Progenitor cell of endocrine pancreas (in vitro differentiated cells): ENCODE measurements at regions not wholly inside any gene's neighbourhood (a gene's known extent, or its start where the extent isn't known, plus 50 kb on each side); places are given as distances from the start of the nearest gene placed in this dataset.

Source experiments
- DNase-seq: peaks from one replicate; pipeline ENCODE4 v3.0.0; 2021; ENCODE audit warnings: low spot score; ENCODE audit not compliant: unreplicated experiment
- H3K27ac Mint-ChIP-seq: 2 replicates; pipeline ENCODE4 v1.8.0; 2021; ENCODE audit warnings: mild to moderate bottlenecking, moderate library complexity, mixed read lengths
- H3K27me3 Mint-ChIP-seq: 2 replicates; pipeline ENCODE4 v1.8.0; 2021; ENCODE audit warnings: mixed read lengths
- H3K36me3 Mint-ChIP-seq: 2 replicates; pipeline ENCODE4 v1.8.0; 2022; ENCODE audit warnings: mixed read lengths; ENCODE audit not compliant: insufficient read depth
- H3K4me1 Mint-ChIP-seq: 2 replicates; pipeline ENCODE4 v1.8.0; 2021; ENCODE audit warnings: low read depth, mixed read lengths
- H3K4me3 Mint-ChIP-seq: 2 replicates; pipeline ENCODE4 v1.8.0; 2021; ENCODE audit warnings: low read depth, mild to moderate bottlenecking, moderate library complexity, mixed read lengths
- H3K9me3 Mint-ChIP-seq: 2 replicates; pipeline ENCODE4 v1.8.0; 2021; ENCODE audit warnings: low read depth, mixed read lengths
- CTCF ChIP-seq: fragments of 200-600 bp; sonication (generic); IDR thresholded peaks from one replicate; pipeline ENCODE4 v1.5.0; 2021; ENCODE audit warnings: antibody characterized with exemption, mild to moderate bottlenecking; ENCODE audit not compliant: unreplicated experiment

GRCh38 chr15:100768501-100768931, 111.1 kb upstream of the ALDH1A3 start:
- H3K9me3 Mint-ChIP-seq: no peaks in the 10 kb centered on the region
- H3K27me3 Mint-ChIP-seq: peaks cover 23% of the 10 kb centered on the region
- no peak for TF ChIP-seq CTCF
- peaks cover 2% of the 10 kb centered on the region for H3K36me3 Mint-ChIP-seq
- DNase-seq: no peak
- peaks cover 9% of the 10 kb centered on the region for H3K4me1 Mint-ChIP-seq
- no peak overlapping the region for H3K4me3 Mint-ChIP-seq
- H3K27ac Mint-ChIP-seq: no peak overlapping the region

GRCh38 chr15:100769043-100769974, 110.3 kb upstream of the ALDH1A3 start:
- peaks cover 2% of the 10 kb centered on the region for H3K36me3 Mint-ChIP-seq
- H3K27ac Mint-ChIP-seq: no peak overlapping the region
- no peak overlapping the region for H3K4me3 Mint-ChIP-seq
- H3K9me3 Mint-ChIP-seq: no peaks in the 10 kb centered on the region
- no peak for DNase-seq
- peaks cover 23% of the 10 kb centered on the region for H3K27me3 Mint-ChIP-seq
- no peak for TF ChIP-seq CTCF
- H3K4me1 Mint-ChIP-seq: peaks cover 9% of the 10 kb centered on the region

- no peak for DNase-seq
- Mint-ChIP-seq H3K27me3 (peaks cover 20% of the 10 kb centered on the region), H3K4me1 (peaks cover 9% of the 10 kb centered on the region), H3K4me3 (no peak overlapping the region), H3K27ac (no peak overlapping the region), H3K9me3 (no peaks in the 10 kb centered on the region), H3K36me3 (peaks cover 2% of the 10 kb centered on the region)
- TF ChIP-seq CTCF: no peak
Measured at GRCh38 chr15:100769975-100770340, 109.7 kb upstream of the ALDH1A3 start.

GRCh38 chr15:100770661-100771584, 108.7 kb upstream of the ALDH1A3 start:
- no peak overlapping the region for H3K4me3 Mint-ChIP-seq
- no peak for TF ChIP-seq CTCF

GRCh38 chr15:100771746-100772145, 107.9 kb upstream of the ALDH1A3 start:
- no peak overlapping the region for H3K27ac Mint-ChIP-seq
- no peak overlapping the region for H3K4me3 Mint-ChIP-seq
- H3K4me1 Mint-ChIP-seq: peaks cover 8% of the 10 kb centered on the region
- H3K36me3 Mint-ChIP-seq: peaks cover 2% of the 10 kb centered on the region
- peaks cover 3% of the 10 kb centered on the region for H3K9me3 Mint-ChIP-seq
- DNase-seq: no peak
- no peak for TF ChIP-seq CTCF
- H3K27me3 Mint-ChIP-seq: peaks cover 9% of the 10 kb centered on the region

More at GRCh38 chr15:100770661-100771584, 108.7 kb upstream of the ALDH1A3 start:
- H3K36me3 Mint-ChIP-seq: peaks cover 2% of the 10 kb centered on the region
- peaks cover 9% of the 10 kb centered on the region for H3K4me1 Mint-ChIP-seq
- H3K27me3 Mint-ChIP-seq: peaks cover 15% of the 10 kb centered on the region
- no peak for DNase-seq
- peaks cover 3% of the 10 kb centered on the region for H3K9me3 Mint-ChIP-seq
- H3K27ac Mint-ChIP-seq: no peak overlapping the region
